NCI-H524 treated with DMSO at 0.1 percent for 48 hours (cell line): ENCODE measurements at regions not wholly inside any gene's neighbourhood (a gene's known extent, or its start where the extent isn't known, plus 50 kb on each side); places are given as distances from the start of the nearest gene placed in this dataset.
"Not testable (repeated sequence)": the region's sequence is repeated elsewhere in the genome, so short reads cannot be mapped to it uniquely, and the experiment has no call there.

Experiments used
- DNase-seq: peaks from one replicate; lab custom pipeline; 2025; lab: John Stamatoyannopoulos, UW

DNA sequence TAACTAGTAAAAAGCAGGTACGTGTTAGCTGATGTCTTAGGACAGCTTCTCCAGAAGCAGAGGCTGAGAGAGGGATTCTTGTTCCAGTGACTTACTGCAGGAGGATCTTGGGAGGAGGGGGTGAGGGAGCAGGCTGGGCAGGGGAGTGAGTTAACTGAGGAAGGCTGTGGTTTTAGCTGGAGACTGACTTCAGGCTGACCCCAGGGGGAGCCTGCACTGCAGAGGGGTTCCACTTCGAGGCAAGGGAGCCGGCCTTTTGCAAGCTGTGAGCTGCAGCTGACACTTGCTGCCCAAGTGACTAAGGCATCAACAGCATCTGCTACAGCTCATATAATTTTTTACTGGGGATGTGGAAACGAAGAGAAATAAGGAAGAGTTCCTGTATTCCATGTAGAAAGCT lies 50.4 kb upstream of the SOD1 start:
- no peak for DNase-seq

DNA sequence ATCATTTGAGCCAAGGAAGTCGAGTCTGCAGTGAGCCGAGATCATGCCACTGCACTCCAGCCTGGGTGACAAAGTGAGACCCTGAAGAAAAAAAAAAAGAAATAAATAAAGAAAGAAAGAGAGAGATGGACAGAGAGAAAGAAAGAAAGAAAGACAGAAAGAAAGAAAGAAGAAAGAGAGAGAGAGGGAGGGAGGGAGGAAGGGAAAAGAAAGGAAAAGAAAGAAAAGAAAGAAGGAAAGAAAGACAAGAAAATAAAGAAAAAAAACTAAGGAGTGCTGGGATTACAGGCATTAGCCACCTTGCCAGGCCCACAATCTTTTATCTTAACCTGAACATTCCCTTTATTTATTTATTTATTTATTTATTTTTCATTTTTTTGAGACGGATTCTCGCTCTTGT lies 51.7 kb upstream of the SOD1 start:
- no peak for DNase-seq

DNA sequence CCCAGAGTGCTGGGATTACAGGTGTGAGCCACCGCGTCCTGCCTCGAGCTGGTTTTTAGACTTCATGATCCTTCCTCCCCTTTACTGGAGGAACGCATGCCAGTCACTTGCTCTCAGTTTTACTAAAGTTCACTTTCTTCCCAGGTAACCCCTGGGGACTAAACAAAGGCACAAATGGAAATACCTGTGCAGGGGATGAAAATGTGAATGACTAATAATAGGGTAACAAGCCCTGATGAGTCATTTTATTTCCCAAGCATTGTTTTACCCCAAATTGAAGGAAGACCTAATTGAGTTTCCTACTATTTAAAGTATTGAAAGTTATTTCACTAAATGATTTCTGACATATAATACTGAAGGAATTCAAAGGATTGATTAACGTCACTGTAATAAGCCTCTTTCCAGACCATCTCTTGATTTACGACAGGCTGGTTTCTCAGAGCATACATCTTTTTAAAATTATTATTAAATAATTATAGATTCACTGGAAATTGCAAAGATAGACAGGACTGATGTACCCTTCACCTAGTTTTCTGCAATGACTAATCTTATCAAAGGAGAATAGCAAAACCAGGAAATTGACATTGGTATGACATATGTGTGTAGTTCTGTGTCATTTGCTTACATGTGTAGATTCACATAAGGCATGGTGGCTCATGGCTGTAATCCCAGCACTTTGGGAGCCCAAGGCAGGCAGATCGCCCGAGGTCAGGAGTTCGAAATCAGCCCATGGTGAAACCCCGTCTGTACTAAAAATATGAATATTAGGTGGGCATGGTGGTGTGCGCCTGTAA lies 53.2 kb upstream of the SOD1 start:
- no peak for DNase-seq

DNA sequence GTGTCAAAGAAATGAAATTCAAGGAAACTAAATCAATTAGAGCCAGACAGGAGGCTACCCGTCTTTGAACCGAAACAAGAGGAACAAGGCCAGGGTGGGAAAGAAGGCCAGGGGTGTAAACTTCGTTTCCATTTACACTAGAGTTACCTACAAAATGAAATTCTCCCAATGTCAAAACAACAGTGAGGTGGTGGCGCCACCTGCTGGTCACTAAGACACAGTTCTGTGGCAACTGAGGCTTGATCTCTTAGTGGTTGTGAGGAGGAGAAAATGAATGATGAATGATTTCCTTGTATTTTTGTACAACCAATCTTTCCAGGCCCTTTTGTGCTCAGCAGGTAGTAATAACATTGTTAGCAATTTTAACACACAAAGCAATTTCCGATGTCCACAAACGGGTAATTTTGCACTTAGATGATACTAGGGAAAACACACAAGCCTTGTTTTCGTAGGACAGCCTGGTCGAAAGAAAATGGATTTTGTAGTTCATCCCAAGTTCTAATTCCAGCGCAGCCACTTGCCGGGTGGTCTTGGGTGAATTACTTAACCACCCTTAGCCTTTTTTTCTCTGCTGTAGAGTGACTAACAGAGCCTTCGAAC lies 54.8 kb upstream of the SOD1 start:
- peak; percentile 45 for DNase-seq

DNA sequence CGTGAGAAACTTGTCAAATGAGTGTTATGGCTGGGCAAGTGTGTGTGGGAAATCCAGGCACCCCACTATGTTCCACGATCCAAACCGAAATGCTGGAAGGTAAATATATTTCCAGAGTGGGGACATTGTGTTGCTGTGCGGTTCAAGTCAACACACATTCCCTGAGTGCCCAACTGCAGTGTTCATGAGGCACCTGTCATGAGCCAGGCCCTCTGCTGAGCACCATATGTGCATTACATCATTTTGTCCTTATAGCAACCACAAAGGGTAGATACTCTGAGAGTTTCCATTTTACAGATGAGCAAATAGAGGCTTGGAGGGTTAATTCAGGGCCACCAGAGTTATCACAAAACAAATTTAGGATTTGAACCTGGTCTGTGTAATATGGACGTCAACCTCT lies 59.9 kb upstream of the SOD1 start:
- DNase-seq: no peak

DNA sequence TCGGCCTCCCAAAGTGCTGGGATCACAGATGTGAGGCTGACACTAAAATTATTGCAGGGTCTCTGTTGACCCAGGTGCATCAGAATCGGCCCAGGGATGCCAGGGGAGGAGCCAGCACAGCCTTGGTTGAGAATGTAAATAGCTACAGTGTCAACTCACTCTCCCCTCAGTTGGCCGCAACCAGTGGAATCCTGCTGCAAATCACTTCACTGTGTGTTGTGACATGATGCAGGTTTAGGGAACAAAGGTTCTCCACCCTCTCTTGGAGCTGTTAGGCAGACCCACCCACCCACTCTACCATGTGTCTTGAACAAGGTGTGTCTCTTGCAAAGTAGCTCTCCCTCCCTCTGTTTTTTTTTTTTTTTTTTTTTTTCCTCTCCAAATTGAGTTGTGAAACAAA lies 60.5 kb upstream of the SOD1 start:
- DNase-seq: no peak

DNA sequence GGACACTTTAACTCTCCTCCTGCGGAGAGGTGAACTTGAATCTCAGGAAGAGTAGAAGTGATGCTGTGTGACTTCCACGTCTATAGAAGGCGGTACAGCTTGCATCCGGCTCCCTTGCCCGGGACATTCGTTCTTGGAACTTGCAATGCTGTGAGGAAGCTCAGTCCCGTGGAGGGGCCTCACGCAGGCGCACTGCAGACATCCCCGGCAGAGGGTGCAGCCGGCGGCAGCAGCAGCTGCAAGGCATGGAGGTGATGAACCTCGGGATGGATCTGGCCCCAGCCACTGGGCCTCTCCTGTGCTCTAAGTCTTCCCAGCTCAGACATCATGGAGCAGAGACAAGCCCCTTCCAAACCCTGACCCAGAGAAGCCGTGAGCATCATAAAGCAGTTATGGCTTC lies 61.8 kb upstream of the SOD1 start:
- DNase-seq: no peak

DNA sequence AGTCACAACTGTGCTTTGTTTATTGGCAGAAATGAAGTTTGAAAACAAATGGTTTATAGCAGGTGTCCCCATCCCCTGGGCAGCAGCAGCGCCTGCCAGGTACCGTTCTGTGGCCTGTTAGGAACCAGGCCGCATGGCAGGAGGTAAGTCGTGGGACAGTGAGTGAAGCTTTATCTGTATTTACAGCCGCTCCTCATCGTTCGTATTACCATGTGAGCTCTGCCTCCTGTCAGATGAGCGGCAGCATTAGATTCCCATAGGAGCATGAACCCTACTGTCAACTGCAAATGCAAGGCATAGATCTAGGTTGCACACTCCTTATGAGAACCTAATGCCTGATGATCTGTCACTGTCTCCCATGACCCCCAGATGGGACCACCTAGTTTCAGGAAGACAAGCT lies 63.4 kb upstream of the SOD1 start:
- DNase-seq: no peak

DNA sequence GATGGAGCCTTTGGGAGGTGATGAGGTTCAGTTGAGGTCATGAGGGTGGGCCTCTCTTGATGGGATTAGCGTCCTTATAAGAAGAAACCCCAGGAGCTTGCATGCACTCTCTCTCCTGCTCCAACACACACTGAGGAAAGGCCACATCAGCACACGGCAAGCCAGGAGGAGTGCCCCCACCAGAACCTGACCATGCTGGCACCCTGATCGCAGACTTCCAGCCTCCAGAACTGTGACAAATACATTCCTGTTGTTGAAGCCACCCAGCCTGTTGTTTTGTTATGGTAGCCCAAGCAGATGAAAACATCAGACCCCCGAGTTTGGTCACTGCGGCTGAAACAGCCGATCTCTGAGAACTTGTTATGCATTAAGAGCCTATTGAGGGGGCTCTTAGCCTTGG lies 64.8 kb upstream of the SOD1 start:
- no peak for DNase-seq

DNA sequence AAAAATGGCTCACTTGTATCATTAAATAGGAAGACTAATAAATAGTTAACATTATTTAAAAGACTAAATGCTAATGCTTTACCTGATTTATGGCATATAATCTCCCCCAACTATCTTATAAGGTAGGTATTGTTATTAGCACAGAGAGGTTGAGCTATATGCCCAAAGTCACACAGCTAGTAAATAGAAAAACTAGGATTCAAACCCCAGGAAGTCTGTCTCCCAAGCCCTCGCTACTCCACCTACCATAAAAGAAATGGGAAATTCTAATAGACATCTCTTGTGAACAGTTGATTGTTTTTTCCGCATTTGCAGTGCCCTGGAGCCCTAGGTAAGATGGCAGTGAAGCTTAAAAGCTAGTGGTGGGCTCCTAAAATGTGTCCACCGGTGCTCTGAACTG lies 65.2 kb upstream of the SOD1 start:
- no peak for DNase-seq

DNA sequence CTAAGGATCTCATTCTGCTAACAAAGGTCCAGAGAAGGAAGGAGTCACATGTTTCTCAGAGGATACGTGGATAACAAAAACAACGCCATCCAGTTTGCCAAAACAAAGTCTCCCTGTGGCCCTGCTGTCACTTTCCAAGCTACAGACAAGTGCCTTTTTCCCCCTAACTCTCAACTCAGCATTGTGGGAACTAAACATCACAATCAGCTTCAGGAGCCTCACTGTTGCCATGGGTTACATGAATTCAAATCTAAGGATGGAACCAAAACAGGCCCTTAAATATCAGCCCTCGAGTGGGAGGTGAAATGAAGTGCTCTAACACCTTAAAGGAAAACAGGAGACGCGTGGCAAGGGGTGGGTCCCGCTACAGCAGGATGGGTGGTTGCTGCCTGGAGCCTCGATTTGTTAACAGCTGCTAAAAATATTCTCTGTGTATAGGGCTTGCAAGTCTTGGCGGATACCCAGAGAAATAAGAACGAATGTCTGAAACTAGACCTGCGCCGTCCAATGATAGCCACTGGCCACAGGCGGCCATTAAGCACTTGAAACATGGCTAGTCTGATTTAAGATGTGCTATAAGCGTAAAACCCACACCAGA lies 66.4 kb upstream of the SOD1 start:
- DNase-seq: no peak

DNA sequence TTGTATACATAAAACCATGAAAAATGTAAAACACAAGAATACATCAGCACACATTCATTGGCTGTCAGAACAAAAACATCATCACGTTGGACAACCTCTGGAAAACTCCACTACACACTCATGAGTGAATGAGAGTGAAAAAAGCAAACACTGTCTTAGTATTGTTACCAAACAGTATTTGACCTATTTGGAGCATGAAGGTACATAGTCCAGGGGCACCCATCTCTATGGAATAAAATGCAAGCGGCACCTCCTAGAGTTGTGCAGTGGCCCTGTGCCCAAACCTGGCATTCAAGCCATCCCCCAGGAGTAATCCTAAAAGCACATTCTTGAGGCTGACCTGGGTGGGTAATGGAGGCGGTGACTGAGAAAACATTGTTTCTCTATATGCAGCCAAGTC lies 67.0 kb upstream of the SOD1 start:
- DNase-seq: no peak

DNA sequence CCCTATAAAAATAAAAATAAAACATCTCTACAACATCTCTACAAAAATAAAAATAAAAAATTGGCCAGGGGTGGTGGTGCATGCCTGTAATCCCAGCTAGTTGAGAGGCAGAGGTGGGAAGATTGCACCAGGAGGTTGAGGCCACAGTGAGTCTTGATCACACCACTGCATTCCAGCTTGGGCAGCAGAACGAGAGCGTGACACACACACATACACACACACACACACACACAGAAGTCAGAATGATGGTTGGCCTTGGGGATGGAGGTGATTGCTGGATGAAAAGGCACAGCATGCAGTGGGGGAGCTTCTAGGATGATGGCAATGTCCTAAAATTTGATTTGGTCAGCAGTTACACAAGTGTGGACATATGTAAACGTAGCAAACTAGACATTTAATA lies 69.7 kb upstream of the SOD1 start:
- no peak for DNase-seq

DNA sequence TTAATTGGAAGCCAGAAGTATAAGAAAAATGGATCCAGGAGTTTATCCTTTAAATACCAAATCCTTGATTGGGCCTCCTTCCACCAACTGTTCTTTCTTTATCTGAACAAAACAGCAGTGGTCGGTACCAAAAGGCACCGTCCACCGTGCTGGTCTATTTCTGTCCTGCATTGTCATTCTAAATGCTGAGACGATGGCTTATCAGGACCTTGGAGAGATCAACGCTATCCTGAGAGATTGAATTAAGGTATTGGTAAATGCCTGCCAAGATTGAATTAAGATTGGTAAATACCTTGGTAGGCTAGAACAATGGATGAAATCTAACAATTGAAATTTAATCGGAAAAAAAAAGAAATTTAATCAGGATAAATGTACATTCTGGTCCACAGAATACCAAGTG lies 73.4 kb upstream of the SOD1 start:
- no peak for DNase-seq

DNA sequence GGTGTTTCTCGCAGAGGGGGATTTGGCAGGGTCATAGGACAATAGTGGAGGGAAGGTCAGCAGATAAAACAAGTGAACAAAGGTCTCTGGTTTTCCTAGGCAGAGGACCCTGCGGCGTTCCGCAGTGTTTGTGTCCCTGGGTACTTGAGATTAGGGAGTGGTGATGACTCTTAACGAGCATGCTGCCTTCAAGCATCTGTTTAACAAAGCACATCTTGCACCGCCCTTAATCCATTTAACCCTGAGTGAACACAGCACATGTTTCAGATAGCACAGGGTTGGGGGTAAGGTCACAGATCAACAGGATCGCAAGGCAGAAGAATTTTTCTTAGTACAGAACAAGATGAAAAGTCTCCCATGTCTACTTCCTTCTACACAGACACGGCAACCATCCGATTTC lies 75.6 kb upstream of the SOD1 start:
- DNase-seq: not testable (repeated sequence)

DNA sequence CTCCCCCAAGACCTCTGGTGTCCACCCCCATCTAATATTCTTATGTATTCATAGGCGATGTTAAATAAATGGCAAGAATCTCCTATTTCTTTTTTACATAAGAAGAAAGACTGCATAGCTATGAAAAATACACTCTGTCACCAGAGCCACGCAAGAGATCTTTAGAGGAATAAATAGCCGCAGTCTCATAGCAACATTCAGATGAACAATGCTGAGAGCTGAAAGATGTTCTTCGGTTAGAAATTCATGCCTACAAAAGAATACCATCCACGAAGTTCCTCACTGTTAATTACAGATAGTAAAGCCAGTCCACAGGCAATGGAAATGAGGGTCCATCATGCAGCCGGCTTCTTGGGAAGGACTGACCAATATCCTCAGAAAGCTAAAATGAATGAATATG lies 76.0 kb upstream of the SOD1 start:
- DNase-seq: no peak

DNA sequence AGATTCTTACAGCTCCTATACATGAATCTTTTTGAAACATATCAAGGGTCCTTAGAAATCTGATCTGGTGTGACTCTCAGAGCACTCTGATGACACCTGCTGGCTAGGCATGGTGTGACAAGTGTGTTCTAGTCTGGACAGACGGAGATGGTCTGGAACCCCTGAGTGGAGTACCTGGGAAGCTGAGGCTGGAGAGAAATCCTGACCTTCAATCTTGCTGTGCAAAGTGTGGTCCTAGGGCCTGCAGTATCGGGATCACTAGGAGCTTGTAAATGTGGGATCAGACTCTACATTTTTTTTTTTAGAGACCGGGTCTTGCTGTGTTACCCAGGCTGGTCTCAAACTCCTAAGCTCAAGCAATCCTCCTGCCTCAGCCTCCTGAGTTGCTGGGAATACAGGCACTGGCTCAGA lies 78.6 kb upstream of the SOD1 start:
- DNase-seq: peak; percentile 42

DNA sequence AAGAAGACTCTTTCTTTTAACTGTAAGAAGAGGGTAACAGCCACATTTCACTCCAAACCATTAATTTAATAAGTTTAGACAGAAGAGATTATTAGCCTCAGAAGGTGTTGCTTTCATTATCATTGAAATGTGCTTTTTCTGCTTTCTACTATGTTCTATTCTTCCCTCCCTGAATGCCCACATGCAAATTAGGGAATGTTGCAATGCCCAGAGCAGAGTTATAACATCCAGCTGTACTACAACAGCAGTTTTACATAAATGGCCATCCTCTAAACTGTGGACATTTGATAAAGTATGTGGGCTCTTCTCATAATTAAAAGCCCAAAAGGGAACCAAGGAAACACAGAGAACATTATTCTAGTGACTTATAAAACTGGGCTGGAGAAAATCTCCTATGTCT lies 82.2 kb upstream of the SOD1 start:
- DNase-seq: no peak

DNA sequence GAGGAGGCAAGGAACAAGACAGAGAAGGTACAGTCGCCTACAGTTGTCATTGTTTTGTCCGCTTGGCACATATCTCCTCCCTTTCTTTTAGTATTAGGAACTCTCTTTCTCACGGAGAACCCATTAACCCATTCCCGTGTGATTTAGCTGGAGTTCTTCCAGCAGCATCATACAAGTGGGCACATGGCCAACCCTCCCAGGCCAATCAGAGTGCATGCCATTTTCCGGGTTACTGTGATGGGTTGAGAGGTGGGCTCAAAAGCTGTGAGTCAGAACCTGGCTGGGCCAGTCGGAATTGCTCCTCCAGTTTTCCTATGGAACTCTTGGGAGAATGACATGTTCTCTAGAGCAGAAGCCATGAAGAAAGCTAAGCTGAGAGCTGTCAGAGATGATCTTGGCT lies 83.1 kb upstream of the SOD1 start:
- DNase-seq: no peak

DNA sequence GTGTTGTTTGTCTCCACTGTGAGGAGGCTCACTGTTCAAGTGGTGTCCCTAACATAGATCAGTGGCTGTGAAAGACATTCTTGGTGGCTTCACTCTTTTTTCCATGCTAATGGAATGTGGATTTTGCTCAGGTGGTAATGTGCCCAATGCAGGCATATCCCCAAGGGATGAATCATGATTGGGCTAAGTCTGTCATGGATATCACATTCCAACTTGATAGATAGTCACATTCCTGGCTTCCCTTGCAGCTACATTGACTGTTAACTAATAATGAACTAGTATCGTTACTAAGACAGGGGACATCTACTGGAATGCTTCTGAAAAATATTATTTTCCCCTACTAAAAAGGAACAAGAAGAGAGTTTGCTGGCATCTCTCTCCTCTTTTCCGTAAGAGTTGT lies 86.3 kb upstream of the SOD1 start:
- no peak for DNase-seq

DNA sequence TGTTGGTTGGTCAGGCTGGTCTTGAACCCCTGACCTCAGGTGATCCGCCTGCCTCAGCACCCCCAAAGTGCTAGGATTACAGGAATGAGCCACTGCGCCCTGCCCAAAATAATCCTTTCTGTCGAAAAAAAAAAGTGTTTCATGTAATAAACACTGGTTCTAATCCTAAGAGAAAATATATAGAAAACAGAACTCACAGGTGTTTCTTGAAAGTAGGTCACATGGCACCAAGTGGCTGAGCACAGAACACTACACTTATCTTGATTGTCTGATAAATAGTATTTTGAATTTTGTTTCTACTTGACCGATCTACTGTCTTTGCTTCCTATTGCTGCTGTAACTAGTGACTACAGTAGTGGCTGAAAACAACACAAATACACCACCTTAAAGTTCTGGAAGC lies 87.6 kb upstream of the SOD1 start:
- DNase-seq: no peak

DNA sequence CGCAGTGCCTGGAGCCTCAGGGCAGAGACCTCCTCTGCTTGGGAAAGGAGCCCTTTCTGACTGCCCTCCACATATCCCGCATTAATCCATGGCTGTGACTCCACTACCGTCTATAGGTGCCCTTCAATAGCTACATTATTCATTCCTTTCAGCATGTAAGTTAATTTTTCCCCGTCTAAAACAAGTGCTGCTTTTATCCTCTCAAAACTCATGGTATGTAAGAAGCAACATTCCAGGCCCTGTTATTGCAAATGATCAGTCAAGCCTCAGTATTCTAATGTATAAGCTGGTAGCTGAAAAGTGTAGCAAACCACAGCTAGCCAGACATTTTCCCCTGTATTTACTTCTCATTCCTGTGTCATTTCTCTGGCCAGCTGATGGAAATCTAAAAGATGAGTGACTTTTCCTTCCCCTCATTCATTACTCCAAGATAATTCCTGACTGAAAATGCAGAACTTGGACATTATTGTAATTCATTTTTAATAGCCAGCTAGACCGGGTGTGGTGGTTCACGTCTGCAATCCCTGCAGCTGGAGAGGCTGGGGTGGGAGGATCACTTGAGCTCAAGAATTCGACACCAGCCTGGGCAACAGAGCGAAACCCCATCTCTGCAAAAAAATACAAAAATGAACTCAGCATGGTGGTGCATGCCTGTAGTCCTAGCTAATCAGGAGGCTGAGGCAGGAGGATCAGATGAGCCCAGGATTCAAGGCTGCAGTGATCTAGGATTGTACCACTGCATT lies 88.5 kb upstream of the SOD1 start:
- DNase-seq: no peak

DNA sequence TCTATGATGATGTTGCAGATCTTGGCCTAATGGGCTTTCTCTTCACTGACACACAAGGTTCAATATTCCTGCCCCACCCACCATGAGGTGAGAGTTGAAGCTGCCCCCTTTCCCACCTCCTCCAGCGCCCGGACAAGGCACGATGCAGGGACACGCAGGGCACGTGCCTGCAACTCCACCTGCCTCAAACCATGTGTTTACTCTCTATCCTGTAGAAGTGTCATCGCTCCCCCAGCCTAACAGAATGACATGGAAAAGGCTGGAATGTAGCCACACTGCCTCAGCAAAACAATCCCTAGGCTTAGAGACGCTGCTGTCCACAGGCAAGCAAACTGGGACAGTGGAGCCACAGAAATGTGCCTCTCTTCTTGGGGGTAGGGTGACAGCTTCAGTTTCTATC lies 92.9 kb upstream of the SOD1 start:
- DNase-seq: no peak
